T1000 (cell line): ENCODE measurements at regions not wholly inside any gene's neighbourhood (a gene's known extent, or its start where the extent isn't known, plus 50 kb on each side); places are given as distances from the start of the nearest gene placed in this dataset.
"Not testable (repeated sequence)": the region's sequence is repeated elsewhere in the genome, so short reads cannot be mapped to it uniquely, and the experiment has no call there.

ENCODE experiments used
- DNase-seq: peaks from one replicate; lab custom pipeline; 2025; ENCODE audit warnings: mixed read lengths; lab: John Stamatoyannopoulos, UW

- no peak for DNase-seq
Measured at GRCh38 chr4:155032521-155033229, 175.8 kb upstream of the NPY2R start.

- DNase-seq: no peak
Measured at GRCh38 chr4:155033604-155034003, 174.8 kb upstream of the NPY2R start.

DNA sequence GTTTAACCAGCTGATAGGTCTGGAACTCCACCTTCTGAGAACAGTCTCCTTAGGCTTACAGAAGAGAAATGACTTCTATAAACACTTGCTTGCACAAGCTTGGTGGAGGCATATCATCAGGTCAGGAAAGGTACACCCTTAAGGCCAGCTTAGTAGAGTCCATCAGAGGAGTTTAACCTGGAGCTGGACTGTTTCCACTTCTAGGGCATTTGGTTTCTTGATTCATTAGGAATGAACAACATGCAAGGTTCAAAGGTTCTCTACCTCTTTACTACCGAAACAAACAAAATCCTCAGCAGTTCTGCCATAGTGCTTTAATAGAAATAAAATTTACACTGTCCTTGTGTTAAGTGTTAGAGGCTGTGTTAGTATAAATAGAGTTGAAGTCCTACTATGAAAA is 171.4 kb upstream of the NPY2R start:
- no peak for DNase-seq

- no peak for DNase-seq
Measured at GRCh38 chr4:155038459-155038858, 170.0 kb upstream of the NPY2R start.

- DNase-seq: no peak
Measured at GRCh38 chr4:155039162-155039561, 169.3 kb upstream of the NPY2R start.

- no peak for DNase-seq
Measured at GRCh38 chr4:155040031-155040430, 168.4 kb upstream of the NPY2R start.

GRCh38 chr4:155042014-155042413 is 166.4 kb upstream of the NPY2R start:
- DNase-seq: no peak

DNA sequence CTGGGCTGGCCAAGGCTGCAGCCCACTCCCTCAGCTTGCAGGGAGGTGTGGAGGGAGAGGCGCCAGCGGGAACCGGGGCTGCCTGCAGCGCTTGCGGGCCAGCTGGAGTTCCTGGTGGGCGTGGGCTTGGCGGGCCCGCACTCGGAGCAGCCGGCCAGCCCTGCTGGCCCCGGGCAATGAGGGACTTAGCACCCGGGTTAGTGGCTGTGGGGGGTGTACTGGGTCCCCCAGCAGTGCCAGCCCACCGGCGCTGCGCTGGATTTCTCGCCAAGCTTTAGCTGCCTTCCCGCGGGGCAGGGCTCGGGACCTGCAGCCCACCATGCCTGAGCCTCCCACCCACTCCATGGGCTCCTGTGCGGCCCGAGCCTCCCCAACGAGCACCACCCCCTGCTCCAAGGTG is 164.2 kb upstream of the NPY2R start:
- not testable (repeated sequence) for DNase-seq

DNA sequence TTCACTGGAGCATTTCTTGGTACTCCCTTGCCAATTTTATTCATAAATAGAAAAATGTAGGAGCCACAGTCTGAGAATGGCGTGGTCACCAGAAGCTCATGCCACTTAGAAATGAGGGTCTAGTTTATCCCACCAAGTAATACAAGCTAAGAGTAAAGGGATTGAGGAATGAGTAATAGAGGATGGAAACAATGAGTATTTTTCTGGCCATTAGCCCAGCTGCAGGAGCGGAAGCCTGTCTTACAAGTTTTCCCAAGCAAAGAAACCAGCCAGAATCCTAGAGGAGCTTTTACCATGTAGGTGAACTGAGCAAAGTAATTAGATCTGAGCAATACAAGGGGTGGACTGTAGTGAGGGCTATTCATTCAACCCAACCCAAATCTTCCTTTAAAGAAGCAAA is 160.7 kb upstream of the NPY2R start:
- DNase-seq: peak; percentile 23

DNA sequence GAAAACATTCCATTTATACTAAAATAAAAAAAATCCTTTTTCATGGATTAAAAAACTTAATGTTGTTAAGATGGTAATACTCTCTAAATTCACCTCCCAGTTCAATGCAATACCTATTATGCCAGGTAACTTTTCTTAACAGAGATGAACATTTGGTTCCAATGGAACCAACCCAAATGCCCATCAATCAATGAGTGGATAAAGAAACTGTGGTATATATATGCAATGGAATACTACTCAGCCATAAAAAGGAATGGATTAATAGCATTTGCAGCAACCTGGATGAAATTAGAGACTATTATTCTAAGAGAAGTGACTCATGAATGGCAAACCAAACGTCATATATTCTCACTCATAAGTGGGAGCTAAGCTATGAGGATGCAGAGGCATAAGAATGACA is 154.4 kb upstream of the NPY2R start:
- DNase-seq: not testable (repeated sequence)

DNA sequence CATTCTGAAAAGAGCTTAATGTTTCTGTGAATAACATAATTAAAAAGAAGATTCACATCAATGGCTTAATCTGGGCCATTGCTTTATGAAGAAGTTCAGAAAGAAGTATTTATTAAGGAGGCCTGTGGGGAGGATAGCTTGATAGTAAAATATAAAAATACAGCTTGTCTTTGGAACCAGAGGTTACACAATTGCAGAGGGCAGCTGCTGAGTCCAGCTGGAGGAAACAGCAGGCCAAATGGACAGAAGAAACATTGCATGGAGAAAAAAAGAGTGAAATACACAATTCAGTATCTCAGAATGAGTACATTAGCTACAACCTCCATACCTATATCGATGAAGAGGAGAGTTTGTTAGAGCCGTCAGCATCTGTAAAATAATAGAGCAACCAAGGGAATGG is 148.0 kb upstream of the NPY2R start:
- no peak for DNase-seq

- no peak for DNase-seq
Measured at GRCh38 chr4:155060873-155061272, 147.6 kb upstream of the NPY2R start.

- DNase-seq: no peak
Measured at GRCh38 chr4:155062948-155063347, 145.5 kb upstream of the NPY2R start.

- not testable (repeated sequence) for DNase-seq
Measured at GRCh38 chr4:155064934-155065333, 143.5 kb upstream of the NPY2R start.

- DNase-seq: no peak
Measured at GRCh38 chr4:155066871-155067270, 141.6 kb upstream of the NPY2R start.

DNA sequence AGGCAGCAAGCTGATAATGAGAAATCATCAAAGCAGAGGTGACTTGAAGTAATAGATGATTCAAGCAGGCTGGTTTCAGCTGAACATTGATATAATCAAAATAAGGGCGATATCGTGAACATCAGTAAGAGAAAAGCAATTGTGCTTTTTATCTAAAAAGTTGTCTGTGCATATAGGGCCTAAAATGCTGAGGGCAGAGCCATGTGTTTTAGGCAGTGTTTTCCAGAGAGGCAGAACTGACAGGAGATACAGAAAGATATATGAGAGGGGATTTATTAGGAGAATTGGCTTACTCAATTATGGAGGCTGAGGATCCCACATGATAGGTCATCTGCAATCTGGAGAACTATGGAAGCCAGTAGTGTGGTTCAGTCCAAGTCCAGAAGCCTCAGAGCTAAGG is 136.5 kb upstream of the NPY2R start:
- DNase-seq: no peak

- DNase-seq: no peak
Measured at GRCh38 chr4:155072417-155072816, 136.0 kb upstream of the NPY2R start.

GRCh38 chr4:155073852-155074251 is 134.6 kb upstream of the NPY2R start:
- no peak for DNase-seq

GRCh38 chr4:155076256-155076785 is 132.1 kb upstream of the NPY2R start:
- no peak for DNase-seq

GRCh38 chr4:155077452-155078229 is 130.8 kb upstream of the NPY2R start:
- DNase-seq: no peak

DNA sequence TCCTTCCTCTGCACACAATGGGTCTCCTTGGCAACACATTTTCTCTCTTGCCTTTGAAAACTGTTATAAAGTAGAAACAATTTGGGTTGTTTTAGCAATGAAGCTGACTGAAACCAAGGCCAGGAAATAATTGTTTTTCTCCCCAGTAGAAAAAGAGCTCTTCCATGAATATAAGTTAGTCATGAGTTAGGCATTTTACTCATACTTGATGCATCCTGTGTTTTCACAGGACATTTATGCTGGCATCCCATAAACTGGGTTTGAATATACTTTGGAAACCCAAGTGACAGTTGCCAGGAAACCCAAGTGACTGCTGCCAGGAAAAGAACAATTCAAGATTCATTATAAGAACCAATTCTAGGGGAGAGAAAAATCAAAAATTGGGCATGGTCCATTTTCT is 128.6 kb upstream of the NPY2R start:
- no peak for DNase-seq

DNA sequence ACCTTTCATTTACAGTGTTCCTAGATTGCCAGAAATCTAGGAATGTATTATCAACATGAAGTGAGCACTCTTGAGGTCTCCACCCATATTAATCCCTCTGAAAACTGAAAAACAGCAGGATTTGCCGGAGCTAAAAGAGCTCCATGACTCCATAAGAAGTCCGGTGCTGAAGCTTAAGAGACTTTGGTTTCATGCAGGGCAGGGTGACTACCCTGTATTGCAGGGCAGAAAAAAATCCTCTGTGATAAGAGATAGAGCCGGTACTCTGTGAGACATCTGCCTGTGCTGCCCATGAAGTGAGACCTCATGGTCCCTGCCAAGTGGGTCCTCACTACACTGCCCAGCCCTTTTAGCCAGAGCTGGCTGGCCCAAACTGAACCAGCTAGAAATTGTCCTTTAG is 127.2 kb upstream of the NPY2R start:
- no peak for DNase-seq

GRCh38 chr4:155085843-155086530 is 122.4 kb upstream of the NPY2R start:
- no peak for DNase-seq
